HL-60 (cell line): ENCODE measurements at regions not wholly inside any gene's neighbourhood (a gene's known extent, or its start where the extent isn't known, plus 50 kb on each side); places are given as distances from the start of the nearest gene placed in this dataset.

Source experiments
- DNase-seq, 2 experiments: peaks; one replicate each; pipeline ENCODE4 v3.0.0-alpha.2; 2010 to 2020; ENCODE audit warnings: low read depth in 1 of 2, low spot score in 1 of 2
- H3K27ac ChIP-seq: fragments of 250-450 bp; sonication (Bioruptor Pico); replicated peaks from 2 replicates; pipeline ENCODE4 v1.5.1; 2020; ENCODE audit warnings: mild to moderate bottlenecking, moderate library complexity
- H3K27me3 ChIP-seq: fragments of 250-450 bp; sonication (Bioruptor Pico); 2 replicates; pipeline ENCODE4 v1.5.1; 2021; ENCODE audit warnings: mild to moderate bottlenecking, moderate library complexity; ENCODE audit not compliant: insufficient read depth, poor library complexity, severe bottlenecking
- H3K4me3 ChIP-seq: replicated peaks from 2 replicates; pipeline ENCODE4 v1.5.1; 2011; ENCODE audit warnings: mild to moderate bottlenecking, control low read depth, low read length; ENCODE audit not compliant: insufficient read depth
- CTCF ChIP-seq: IDR thresholded peaks from one replicate; pipeline ENCODE4 v1.5.1; 2011; ENCODE audit warnings: low read length, control low read depth, inconsistent platforms; ENCODE audit not compliant: insufficient read depth
- GABPA ChIP-seq: IDR thresholded peaks from 2 replicates; pipeline ENCODE4 v1.6.1; 2012; ENCODE audit warnings: low read depth
- POLR2AphosphoS5 ChIP-seq: IDR thresholded peaks from 2 replicates; pipeline ENCODE4 v1.6.1; 2012; ENCODE audit warnings: low read depth
- SPI1 ChIP-seq: IDR thresholded peaks from 2 replicates; pipeline ENCODE4 v1.6.1; 2012; ENCODE audit warnings: low read depth, mild to moderate bottlenecking, borderline replicate concordance
- TF ChIP-seq, protein P1 (sequence below): IDR thresholded peaks from 2 replicates; pipeline ENCODE4 v1.6.1; 2012; ENCODE audit warnings: low read depth; ENCODE audit not compliant: insufficient replicate concordance

GRCh38 chr9:80831751-80832150, 857.6 kb downstream of the TLE1 start:
- DNase-seq, result no peak
- no peaks in the 10 kb centered on the region for H3K27me3 ChIP-seq
- H3K27ac ChIP-seq, result no peak overlapping the region
- H3K4me3 ChIP-seq, result no peak overlapping the region
- TF ChIP-seq, protein P1, sequence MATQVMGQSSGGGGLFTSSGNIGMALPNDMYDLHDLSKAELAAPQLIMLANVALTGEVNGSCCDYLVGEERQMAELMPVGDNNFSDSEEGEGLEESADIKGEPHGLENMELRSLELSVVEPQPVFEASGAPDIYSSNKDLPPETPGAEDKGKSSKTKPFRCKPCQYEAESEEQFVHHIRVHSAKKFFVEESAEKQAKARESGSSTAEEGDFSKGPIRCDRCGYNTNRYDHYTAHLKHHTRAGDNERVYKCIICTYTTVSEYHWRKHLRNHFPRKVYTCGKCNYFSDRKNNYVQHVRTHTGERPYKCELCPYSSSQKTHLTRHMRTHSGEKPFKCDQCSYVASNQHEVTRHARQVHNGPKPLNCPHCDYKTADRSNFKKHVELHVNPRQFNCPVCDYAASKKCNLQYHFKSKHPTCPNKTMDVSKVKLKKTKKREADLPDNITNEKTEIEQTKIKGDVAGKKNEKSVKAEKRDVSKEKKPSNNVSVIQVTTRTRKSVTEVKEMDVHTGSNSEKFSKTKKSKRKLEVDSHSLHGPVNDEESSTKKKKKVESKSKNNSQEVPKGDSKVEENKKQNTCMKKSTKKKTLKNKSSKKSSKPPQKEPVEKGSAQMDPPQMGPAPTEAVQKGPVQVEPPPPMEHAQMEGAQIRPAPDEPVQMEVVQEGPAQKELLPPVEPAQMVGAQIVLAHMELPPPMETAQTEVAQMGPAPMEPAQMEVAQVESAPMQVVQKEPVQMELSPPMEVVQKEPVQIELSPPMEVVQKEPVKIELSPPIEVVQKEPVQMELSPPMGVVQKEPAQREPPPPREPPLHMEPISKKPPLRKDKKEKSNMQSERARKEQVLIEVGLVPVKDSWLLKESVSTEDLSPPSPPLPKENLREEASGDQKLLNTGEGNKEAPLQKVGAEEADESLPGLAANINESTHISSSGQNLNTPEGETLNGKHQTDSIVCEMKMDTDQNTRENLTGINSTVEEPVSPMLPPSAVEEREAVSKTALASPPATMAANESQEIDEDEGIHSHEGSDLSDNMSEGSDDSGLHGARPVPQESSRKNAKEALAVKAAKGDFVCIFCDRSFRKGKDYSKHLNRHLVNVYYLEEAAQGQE, result no peak
- no peak for TF ChIP-seq POLR2AphosphoS5
- no peak for TF ChIP-seq CTCF
- no peak for TF ChIP-seq SPI1
- no peak for TF ChIP-seq GABPA

- H3K4me3 ChIP-seq, result no peak overlapping the region
- H3K27me3 ChIP-seq, result no peaks in the 10 kb centered on the region
- TF ChIP-seq GABPA, result no peak
- TF ChIP-seq, protein P1, result no peak
- TF ChIP-seq POLR2AphosphoS5, result no peak
- no peak for TF ChIP-seq CTCF
- DNase-seq, result no peak
- H3K27ac ChIP-seq, result no peak overlapping the region
Measured at GRCh38 chr9:80811656-80812055, 877.7 kb downstream of the TLE1 start.

GRCh38 chr9:80811003-80811402, 878.3 kb downstream of the TLE1 start:
- no peak for DNase-seq
- H3K27me3 ChIP-seq, result no peaks in the 10 kb centered on the region
- no peak for TF ChIP-seq SPI1
- no peak for TF ChIP-seq POLR2AphosphoS5
- TF ChIP-seq, protein P1, result no peak
- TF ChIP-seq GABPA, result no peak
- TF ChIP-seq CTCF, result no peak
- H3K27ac ChIP-seq, result no peak overlapping the region
- no peak overlapping the region for H3K4me3 ChIP-seq
